HPDE6-E6E7 (cell line): ENCODE measurements at regions not wholly inside any gene's neighbourhood (a gene's known extent, or its start where the extent isn't known, plus 50 kb on each side); places are given as distances from the start of the nearest gene placed in this dataset.
"Not testable (repeated sequence)": the region's sequence is repeated elsewhere in the genome, so short reads cannot be mapped to it uniquely, and the experiment has no call there.

Experiments used
- DNase-seq: peaks from one replicate; pipeline ENCODE4 v3.0.0; 2011; ENCODE audit warnings: missing footprints; ENCODE audit errors: extremely low spot score

DNA sequence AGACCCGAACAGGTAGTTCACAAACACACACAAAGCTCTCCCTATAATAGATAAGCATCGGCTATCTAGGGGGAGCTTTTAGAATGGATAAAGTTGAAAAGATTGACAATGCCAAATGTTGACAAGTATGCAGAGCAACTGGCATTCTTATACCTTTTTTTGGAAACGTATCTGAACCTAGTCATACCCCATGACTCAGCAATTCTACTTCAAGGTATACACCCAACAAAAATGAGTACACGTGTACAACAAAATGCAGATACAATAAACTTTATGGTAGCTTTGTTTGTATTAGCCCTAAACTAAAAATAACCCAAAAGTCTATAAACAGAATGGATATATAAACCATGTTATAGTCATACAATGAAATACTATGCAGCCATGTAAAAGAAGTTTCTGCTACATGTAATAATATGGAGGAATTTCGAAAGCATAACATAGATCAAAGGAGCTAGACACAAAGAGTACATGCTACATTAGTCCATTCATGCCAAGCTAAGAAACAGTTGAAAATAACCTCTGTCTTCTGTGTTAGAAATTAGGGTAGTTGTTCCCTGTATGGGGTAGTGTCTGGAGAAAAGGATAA, 718.5 kb upstream of the ZNF608 start:
- no peak for DNase-seq

DNA sequence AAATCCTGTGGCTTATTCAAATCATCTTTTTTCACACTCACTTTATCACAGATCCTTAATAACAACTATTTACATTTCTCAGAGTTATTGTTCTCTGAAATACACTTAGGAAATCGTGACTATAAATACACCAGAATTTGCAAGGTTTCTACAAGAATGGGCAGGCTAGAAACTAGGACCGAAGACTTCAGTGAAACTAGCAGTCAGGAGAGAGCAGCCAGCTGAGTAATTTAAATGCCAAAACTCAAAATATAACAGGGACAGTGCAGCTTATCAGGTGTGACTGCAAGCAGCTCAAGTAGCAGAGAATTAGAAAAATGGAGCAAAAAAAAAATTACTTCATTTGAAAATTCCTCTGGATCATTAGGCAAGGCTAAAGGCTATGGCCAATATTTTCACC, 719.3 kb upstream of the ZNF608 start:
- DNase-seq, result no peak

DNA sequence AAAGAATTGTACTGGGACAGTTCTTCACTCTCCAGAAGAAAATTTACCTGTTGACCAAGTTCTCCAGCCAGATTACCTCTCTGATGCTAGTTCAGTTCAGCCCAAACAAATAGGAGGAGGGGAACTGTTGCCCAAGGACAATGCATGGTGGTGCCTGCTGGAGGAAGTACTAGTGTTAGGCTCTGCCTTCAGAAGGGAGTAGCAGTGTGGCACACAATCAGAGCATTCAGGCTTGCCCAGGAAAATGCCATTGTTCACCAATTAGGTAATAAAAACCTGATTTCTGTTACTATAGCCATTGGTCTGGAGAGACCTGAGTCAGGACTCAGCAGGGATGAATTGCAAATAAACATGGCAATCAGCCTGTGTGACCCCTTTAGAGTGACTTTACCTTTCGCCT, 720.8 kb upstream of the ZNF608 start:
- no peak for DNase-seq

DNA sequence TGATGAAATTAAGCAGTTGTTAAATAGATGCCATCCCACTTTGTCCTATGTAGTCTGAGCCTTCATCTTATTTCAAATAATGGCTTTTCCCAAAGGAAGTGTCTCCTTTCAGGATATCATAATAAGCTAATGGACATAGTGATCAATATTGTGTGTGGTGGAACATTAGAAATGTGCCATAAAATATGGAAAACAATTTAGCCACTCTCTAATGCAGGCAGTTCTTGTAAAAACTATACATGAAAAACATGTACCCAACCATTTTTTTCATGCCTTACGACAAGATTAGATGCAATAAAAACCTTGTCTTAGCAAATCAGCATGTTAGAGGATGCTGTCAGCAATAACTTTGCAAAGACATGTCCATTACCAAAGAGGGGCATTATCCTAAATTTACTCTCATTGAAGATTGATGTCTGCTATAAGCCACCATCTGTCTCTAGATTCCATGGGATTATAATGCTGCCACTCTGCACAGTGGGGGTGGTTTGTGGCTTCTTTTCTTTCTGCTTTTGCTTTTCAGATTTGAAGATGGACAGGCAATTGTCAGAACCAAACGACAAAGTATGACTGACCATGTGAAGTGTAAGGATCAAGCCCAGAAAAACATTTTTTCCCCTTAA, 724.0 kb upstream of the ZNF608 start:
- no peak for DNase-seq

DNA sequence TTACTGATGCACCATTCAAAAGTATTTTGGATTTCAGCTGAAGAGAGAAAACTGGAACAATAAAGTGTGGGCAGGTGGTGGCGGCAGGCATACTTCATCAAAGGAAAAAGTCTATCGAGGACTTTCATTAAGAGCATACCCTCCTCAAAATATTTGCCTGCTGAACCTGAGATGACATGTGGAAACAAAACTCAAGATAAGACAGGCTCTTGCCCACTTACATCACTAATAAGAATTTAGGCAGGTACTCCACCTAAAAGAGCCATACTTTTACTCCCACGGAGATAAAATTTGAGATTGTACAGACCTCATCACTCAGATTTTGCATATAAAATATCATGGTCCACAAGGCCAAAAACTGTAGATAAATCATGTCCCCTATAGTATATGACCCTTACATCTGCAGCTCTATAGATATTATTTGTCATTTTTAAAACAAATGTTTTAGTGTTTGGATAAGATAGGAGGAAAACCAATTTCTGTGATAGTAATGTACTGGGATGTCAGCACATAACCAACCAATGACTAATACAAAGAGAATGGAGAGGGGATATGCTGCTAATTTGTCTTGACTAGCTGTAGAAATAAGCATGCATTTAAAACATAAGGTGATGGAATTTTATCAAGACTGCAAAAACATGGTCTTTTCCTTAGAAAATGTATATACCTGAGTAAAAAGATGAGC, 730.6 kb upstream of the ZNF608 start:
- DNase-seq, result no peak

DNA sequence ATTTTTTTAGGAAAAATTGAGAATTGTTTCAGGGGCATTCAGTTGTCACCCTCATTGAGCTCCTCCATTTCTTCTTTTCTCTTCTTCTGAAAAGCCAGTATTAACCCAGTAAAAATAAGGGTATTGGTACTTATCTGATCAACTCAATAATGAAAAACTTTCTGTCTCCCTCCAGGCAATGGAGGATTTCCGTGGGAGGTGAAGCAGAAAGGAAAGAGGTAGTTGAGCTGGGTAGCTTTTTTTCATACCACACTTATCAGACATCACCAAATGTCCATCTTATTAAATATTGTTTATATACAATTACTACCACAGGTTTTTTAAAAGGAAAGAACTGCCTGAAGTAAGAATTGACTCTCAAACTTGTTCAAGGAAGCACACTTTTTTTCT, 731.1 kb upstream of the ZNF608 start:
- DNase-seq, result no peak

DNA sequence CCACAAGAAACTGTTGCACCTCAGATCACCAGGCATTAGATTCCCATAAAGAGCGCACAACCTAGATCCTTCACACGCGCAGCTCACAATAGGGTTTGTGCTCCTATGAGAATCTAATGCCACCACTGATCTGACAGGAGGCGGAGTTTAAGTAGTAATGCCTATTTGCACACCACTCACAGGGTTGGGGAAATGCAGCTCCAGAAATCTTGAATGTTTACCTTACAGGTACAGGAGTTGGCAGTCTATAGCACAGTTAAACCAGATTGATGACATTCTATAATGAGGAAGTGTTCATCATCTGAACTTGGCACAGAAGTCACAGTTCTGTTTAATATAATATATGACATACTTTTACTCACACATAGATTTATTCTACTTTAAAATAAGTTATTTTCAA, 732.2 kb upstream of the ZNF608 start:
- DNase-seq, result no peak

DNA sequence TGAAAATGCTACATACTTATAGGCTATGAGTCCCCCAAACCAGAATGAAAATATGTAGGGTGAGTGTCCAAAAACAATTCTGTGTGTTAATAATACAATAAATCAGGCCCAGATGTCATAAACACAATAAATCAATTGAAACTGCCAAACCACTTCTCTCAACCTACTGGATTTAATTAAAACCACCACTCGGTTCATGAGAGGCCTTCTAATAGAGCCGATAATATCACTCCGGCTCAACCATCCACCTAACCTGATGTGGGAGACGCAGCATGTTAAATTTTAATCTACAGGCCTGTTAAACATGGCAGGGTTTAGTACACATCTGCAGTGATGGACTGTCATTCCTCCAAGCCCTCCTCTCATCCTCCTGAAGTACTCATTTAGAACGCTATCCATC, 734.5 kb upstream of the ZNF608 start:
- DNase-seq, result no peak

DNA sequence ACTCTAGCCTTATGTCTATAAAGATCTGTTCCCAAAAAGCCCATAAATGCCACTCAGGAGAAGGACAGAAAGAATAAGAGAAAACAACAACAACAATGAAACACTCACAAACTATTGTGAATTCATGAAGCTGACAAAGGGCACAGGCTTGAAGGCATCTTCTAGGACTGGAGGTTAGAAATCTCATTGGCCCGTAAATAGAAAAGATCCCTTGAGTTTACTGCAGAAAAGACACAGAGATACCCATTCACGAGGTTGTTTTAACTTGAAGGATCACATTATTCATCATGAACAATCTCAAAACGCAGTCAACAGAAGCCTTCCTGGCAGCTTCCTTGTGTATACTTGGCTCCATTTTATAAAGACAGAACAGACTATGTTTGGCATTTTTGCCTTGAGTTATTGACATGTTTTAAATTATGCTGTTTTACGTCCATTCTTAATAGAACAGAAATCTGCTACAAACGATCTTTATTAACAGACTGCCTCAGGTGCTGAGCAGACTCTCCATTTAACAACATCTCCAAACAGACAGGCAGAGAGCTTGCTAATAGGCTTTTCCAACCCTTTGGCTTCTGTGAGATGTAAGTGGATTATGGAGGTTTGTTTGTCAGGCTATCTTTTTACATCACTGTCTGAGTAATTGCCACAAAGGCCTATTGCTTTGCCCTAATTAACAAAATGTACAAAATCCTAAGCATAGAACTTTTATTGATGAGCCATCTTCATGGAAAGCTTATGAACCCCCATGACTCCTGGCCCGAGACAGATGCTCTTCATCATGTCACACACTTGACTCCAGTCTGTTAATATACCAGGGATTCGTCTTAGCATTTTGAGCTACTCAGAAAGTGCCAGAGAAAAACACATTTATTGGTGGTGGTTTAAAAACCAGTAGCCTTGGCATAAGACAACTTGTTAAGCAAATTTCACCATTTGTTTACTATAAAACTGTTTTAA, 735.3 kb upstream of the ZNF608 start:
- DNase-seq, result no peak

DNA sequence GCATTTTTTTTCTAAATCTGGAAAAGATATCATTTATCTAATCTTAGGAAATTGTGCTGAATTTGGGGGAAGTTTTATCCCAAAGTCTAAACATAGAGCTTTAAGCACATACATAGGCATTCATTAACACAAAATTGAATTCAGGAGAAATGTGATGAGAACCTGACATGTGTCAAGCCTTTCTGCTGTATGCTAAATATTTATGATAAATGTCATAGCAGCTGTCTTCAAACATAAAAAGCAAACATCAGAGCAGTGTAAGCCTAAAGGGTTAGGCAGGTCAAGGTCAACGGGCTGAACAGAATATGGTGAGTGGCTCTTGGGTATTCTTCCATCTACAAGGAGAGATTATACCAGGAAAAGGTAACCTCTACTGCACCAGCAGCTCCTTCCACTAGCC, 737.2 kb upstream of the ZNF608 start:
- no peak for DNase-seq

DNA sequence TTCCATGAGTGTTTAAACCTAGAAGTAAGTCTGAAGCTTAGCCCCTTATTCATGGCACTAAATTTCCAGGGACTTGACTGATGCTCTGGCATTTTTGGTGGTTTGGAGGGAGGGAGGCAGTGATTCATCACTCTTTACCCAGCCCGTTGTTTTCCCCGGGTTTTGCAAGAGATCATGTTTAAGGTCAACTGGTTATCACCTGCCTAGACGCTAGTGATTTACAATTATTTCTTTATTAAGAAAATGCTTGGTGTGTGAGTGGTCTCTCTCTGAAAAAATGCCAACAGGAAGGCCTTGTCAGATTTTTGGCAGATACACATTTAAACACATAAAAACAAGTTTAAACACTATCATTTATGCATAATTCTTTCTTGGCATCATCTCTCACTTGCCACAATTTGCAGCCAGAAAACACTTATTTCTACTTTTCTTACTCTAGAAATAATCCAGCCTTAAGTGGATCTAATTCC, 737.9 kb upstream of the ZNF608 start:
- DNase-seq, result peak; percentile 46

DNA sequence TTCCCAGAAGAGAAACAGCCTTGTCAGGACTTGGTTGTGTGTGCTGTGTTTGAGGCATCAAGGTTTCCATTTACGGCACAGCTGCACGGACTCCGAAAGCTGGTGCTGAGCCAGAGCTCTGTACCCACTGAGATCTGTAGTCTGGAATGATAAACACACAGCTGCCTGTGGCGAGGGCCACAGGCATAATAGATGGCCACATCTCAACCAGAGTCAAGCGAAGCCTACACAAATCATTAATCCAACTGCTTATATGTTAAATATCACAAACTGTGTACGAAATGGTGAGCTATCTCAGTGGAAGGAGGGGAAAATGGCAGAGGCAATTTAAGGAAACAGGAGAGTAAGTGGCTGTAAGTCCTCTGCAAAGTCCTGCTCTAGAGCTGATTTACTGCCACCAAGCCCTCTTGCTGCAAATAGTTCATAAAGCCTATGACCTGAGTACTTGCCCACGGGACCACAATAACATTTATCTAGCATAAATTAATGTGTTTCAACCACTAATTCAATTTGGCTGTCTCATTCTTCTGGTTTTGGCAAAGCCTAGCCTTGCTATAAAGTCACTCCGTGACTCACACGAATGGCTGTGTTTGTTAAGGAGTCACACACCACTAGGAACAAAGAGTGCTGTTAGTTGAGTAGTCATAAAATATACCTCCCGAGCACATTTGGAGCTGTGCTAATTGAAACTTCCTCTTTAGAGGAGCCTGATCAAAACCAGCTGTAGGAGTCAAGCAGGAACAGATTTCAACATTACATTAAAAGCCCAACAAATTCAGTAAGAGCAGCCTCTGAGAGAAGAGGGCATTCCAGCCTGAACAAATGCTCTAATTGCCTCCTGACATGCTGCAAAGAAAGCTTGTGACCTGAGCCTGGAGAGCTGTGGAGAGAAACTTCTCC, 738.6 kb upstream of the ZNF608 start:
- peak; percentile 77 for DNase-seq

DNA sequence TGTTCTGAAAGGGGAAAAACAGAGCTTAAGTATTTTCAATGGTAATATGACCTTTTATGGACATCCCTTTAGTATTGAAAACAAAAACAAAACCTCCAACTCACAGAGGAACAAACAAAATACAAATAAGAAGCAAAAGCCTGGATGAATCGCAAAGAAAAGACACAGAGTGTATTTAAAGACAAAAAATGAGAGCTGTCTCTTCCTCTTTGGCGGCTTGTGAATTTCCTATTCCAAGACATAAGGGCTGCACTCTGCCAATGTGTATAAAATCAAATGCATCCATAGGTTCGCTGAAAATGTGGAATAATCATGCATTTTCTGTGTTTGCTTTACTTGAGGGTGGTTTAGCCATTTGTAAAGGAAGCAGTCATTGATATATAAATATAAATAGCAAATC, 739.3 kb upstream of the ZNF608 start:
- DNase-seq, result no peak

DNA sequence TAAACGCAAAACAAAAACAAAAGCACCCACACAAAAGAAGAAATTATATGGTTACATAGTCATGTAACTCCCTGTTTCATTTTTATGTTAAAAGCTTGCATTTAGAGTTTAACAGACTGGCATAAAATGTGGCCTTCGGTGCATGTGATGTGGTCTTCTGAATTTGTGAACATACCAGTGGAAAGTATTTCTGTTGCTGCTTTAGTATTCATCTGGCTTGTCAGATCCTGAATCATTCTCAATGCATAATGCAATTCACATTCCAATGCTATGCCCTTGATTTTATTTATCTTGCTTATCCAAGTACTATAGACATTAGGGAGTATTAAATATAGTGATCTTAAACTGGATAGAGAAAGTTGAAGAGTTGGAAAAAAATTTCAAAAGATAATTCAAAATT, 740.2 kb upstream of the ZNF608 start:
- DNase-seq, result no peak

DNA sequence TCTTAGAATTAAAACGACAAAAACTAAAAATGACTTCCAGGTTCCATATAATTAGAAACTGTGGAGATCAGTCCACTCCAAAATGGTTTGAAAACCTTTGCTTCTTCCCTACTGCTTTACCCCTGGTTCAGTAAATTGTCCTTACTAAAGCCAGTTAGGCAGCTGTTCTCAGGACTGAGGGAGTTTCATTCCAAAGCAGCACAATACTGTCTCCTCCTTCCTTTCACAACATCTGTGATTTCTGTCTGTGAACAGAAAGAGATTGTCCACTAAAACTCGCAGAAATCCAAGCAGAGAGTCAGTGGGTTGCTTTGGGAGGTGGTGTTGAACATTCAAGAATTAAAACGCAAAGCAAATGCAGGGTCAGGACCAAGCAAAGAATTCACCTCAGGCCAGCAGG, 740.8 kb upstream of the ZNF608 start:
- no peak for DNase-seq

DNA sequence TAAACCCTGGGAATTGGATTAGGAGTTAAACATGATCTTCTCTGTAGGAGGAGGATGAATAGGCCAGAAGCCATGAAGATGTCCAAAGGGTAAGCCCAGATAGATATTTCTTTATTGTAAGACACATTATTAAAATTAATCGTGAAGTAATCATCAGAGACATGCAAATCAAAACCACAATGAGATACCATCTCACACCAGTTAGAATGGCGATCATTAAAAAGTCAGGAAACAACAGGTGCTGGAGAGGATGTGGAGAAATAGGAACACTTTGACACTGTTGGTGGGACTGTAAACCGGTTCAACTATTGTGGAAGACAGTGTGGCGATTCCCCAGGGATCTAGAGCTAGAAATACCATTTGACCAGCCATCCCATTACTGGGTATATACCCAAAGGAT, 741.2 kb upstream of the ZNF608 start:
- not testable (repeated sequence) for DNase-seq

DNA sequence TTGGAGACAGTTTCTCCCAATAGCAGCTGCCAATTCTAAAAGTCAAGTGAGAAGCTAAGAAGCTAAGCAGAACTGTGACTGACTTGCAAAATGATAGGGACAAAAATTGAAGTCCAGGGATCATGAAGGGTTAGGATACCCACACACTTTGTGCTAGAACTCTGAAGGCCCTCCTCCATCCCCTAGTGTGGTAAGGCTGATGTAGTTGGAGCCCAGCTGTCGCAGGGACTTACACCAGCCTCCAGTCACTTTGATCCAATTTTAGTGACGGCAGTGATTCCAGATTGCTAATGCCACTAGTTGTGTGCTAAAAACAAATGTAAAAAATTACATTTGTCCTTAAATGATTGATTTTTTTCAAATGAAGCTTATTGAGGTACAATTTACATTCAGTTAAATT, 742.7 kb upstream of the ZNF608 start:
- no peak for DNase-seq

DNA sequence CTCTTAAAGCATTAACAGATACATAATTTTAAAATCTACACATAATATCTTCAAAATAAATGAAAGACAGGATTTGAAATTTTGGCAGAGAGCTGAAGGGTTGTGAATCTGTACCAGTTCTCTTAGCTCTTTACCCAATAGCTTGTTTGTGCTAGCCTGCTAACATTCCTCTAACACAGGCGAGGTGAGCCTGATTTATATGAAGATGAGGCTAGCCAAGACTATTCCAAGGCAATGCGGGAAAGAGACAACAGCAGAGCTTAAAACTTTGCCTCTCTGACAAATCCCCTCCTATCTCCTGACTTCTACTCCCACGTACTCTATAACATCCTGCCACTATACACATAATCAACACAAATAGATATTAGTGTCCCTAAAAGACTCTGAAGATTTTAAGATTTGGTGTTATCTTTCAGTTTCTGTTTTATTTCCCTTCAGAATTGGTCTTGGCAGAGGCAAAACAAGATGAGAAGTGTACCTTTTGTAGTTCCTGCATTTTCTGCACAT, 745.6 kb upstream of the ZNF608 start:
- no peak for DNase-seq

DNA sequence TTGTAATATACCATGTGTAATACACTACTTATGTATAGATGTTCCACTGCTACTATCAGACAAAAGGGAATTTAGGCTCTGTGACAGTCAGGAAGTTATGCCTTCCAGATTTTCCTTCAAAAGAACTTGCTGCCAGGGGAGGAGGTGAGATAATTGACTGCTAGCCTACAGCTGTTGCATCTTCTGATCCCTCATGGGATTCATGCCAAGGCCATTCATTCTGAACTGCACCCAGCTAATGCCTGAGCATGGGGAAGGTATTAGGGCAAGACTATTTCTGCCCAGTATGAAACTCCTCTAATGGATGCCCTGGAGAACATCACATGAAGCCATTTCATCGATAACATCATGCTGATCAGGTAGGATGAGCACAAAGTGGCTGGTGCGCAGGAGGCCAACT, 746.5 kb upstream of the ZNF608 start:
- no peak for DNase-seq

DNA sequence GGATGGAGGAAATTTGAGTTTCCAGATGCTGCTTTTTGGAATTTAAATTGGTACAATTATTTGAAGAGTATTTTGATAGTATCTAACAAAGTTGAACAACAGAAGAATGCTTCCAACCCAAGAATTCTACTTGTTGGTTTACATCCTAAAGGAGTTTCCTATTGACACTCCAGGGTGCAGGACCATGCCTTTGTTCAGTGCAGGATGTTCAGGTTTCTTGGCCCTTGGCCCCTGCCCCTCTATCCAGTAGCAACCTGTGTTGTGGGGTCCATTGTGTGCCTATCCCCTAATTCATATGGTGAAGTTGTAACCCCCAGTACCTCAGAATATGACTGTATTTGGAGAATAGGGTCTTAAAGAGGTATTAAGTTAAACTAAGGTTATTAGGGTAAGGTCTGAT, 750.0 kb upstream of the ZNF608 start:
- no peak for DNase-seq

DNA sequence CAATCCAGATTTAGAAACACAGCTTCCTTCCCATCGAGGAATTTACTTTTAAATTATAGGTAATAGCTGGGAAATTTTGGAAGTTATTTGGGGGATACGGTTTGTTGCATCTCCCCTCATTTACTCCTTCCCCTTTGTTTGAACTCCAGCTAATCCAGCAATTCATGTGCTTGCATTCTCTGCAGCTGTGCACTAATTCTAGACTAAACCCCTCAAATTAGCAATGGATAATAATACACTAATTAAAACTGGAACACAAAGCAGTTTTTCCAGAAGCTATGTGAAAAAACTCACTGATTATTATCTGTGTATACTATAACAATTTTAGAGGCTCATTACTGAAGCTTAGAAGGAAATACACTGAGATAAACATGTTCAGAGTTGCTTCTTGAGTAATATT, 751.2 kb upstream of the ZNF608 start:
- DNase-seq, result no peak
